Loucy (cell line): ENCODE measurements at regions not wholly inside any gene's neighbourhood (a gene's known extent, or its start where the extent isn't known, plus 50 kb on each side); places are given as distances from the start of the nearest gene placed in this dataset.

Source experiments
- CTCF ChIP-seq: fragments of 200-600 bp; sonication (generic); conservative IDR thresholded peaks from 2 replicates; pipeline ENCODE4 v1.5.1; 2014; ENCODE audit warnings: mild to moderate bottlenecking, antibody characterized with exemption, low read length
- EZH2phosphoT487 ChIP-seq: fragments of 200-600 bp; IDR thresholded peaks from 2 replicates; pipeline ENCODE4 v1.6.1; 2018; ENCODE audit warnings: antibody characterized with exemption, mild to moderate bottlenecking, moderate library complexity, borderline replicate concordance

GRCh38 chr4:103887191-103887590 lies 167.4 kb upstream of the TACR3 start:
- TF ChIP-seq CTCF (no peak), EZH2phosphoT487 (no peak)
